NB4 (cell line): ENCODE measurements at regions not wholly inside any gene's neighbourhood (a gene's known extent, or its start where the extent isn't known, plus 50 kb on each side); places are given as distances from the start of the nearest gene placed in this dataset.

Experiments
- DNase-seq: peaks from one replicate; pipeline ENCODE4 v3.0.0; 2010; ENCODE audit warnings: low read depth
- H3K4me3 ChIP-seq: one replicate; pipeline ENCODE4 v1.5.1; 2011; ENCODE audit warnings: mild to moderate bottlenecking, low read depth, low read length, moderate library complexity
- MYC ChIP-seq: IDR thresholded peaks from 2 replicates; pipeline ENCODE4 v1.6.1; 2011; ENCODE audit warnings: low read depth, low read length
- POLR2A ChIP-seq: IDR thresholded peaks from 2 replicates; pipeline ENCODE4 v1.6.1; 2011; ENCODE audit warnings: mild to moderate bottlenecking; ENCODE audit not compliant: insufficient read length; ENCODE audit errors: extremely low read depth
- TF ChIP-seq, protein P1 (sequence below): IDR thresholded peaks from one replicate; pipeline ENCODE4 v1.5.1; 2012; ENCODE audit warnings: low read depth, low read length
- TF ChIP-seq, protein P2 (sequence below): IDR thresholded peaks from 2 replicates; pipeline ENCODE4 v1.6.1; 2011; ENCODE audit warnings: low read depth, low read length

GRCh38 chr15:87686841-87687522, 569.6 kb downstream of the NTRK3 start:
- TF ChIP-seq, protein P1, sequence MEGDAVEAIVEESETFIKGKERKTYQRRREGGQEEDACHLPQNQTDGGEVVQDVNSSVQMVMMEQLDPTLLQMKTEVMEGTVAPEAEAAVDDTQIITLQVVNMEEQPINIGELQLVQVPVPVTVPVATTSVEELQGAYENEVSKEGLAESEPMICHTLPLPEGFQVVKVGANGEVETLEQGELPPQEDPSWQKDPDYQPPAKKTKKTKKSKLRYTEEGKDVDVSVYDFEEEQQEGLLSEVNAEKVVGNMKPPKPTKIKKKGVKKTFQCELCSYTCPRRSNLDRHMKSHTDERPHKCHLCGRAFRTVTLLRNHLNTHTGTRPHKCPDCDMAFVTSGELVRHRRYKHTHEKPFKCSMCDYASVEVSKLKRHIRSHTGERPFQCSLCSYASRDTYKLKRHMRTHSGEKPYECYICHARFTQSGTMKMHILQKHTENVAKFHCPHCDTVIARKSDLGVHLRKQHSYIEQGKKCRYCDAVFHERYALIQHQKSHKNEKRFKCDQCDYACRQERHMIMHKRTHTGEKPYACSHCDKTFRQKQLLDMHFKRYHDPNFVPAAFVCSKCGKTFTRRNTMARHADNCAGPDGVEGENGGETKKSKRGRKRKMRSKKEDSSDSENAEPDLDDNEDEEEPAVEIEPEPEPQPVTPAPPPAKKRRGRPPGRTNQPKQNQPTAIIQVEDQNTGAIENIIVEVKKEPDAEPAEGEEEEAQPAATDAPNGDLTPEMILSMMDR, result no peak
- TF ChIP-seq MYC, result no peak
- TF ChIP-seq, protein P2, sequence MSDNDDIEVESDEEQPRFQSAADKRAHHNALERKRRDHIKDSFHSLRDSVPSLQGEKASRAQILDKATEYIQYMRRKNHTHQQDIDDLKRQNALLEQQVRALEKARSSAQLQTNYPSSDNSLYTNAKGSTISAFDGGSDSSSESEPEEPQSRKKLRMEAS, result no peak
- no peak overlapping the region for H3K4me3 ChIP-seq
- no peak for DNase-seq

DNA sequence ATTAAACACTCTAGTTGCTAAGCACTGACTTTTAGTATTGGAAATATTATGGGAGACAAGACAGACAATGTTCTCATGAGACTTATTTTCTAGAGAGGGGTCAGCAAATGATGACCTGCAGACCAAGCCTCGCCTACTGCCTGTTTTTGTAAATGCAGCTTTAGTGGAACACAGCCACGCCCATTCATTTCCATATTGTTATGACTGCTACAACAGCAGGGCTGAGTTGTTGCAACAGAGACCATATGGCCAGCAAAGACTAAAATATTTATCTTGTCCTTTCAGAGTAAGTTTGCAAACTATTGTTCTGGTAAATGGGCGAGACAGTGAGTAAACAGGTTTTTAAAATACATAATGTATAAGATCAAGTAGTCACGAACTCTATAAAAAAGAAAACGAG, 570.2 kb downstream of the NTRK3 start:
- DNase-seq, result no peak
- TF ChIP-seq, protein P2, result no peak
- TF ChIP-seq POLR2A, result no peak
- TF ChIP-seq, protein P1, result no peak
- no peak for TF ChIP-seq MYC
- no peak overlapping the region for H3K4me3 ChIP-seq

DNA sequence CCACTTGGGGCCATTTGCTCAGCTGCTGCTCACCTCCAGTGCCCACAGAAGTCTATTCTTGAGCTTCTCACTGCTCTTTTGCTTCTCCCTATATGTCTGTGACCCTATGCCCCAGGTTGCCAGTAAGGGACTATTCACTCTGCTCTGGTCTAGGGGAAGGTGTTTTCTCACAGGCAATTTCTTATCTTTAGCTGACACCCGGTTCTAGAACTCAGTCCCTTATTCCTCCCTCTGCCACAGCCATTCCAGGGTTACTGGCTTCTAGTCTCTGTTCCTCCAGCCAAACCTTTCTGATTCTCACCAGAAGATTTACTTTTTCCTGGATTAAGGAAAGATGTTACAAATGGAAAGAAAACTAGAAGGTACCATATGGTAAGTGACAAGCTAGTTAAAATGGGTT, 574.0 kb downstream of the NTRK3 start:
- no peak for DNase-seq
- H3K4me3 ChIP-seq, result no peak overlapping the region
- TF ChIP-seq, protein P1, result no peak
- TF ChIP-seq POLR2A (no peak), MYC (no peak)
- TF ChIP-seq, protein P2, result no peak

- DNase-seq, result peak; percentile 8
- TF ChIP-seq MYC (no peak), POLR2A (no peak)
- TF ChIP-seq, protein P1, result no peak
- TF ChIP-seq, protein P2, result no peak; the same call in 1 of the 2 replicates
- H3K4me3 ChIP-seq, result no peak overlapping the region
Measured at GRCh38 chr15:87681104-87681503, 575.4 kb downstream of the NTRK3 start.

- no peak overlapping the region for H3K4me3 ChIP-seq
- no peak for DNase-seq
Measured at GRCh38 chr15:87680208-87680607, 576.3 kb downstream of the NTRK3 start.

More at GRCh38 chr15:87680208-87680607, 576.3 kb downstream of the NTRK3 start:
- TF ChIP-seq, protein P1, result no peak
- TF ChIP-seq MYC, result no peak
- no peak for TF ChIP-seq POLR2A
- TF ChIP-seq, protein P2, result no peak
